ENCODE measurements at regions not wholly inside any gene's neighbourhood (a gene's known extent, or its start where the extent isn't known, plus 50 kb on each side); places are given as distances from the start of the nearest gene placed in this dataset.

- TF ChIP-seq POLR2A (IDR thresholded peaks at IDR 0.05; ENCODE audit: low read length) (no peak), GATA1 (IDR thresholded peaks at IDR 0.05; ENCODE audit: low read depth, low read length) (no peak)
Measured at GRCh38 chr9:28887188-28887884, 1314.1 kb upstream of the C9orf72 start.

All from erythroblast (primary cell).